HG02763 (cell line): ENCODE measurements at regions not wholly inside any gene's neighbourhood (a gene's known extent, or its start where the extent isn't known, plus 50 kb on each side); places are given as distances from the start of the nearest gene placed in this dataset.

ENCODE experiments used
- ATAC-seq: cut with Tn5 transposase; IDR thresholded peaks from one replicate; pipeline ENCODE4 v1.9.1; 2021; ENCODE audit warnings: mild to moderate bottlenecking, moderate library complexity; ENCODE audit not compliant: unreplicated experiment

- ATAC-seq: no peak
Measured at GRCh38 chr3:35500641-35501350, 138.5 kb upstream of the ARPP21 start.

DNA sequence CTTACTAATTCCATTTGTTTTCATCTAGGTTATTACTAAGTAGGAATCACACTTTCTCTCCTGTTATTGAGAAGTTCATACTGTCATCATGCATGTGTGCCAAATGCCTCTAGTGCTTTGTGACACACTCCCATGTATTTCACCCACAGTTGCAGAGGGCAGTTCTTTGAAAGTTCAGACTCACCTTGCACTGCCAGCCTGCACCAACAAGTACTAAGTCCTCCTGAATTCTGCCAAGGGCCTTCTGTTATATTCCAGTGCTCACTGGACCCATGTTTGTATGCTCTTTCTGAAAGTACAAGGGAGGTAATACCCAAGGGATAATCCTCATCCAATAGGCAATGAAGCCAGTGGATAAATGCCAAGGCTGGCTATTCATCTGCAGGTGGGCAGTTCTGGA, 136.6 kb upstream of the ARPP21 start:
- ATAC-seq: no peak

DNA sequence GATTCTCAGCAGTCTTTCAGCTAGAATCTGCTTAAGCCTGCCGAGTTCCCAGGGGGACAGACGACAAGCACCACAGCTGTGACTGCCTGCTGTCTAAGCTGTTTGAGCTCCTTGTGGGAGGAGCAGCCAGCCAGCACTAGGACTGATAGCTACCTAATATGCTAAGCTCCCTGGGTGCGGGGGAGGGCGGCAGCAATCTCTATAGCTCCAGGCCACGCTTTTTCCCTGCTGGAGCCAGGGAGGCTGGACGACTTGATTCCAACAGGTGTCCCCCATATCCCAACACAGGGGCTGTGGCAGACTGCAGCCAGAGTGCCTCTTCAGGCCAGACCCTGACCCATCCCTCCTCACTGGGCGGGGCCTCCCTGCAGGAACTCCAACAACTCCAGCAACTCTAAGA, 134.1 kb upstream of the ARPP21 start:
- no peak for ATAC-seq

DNA sequence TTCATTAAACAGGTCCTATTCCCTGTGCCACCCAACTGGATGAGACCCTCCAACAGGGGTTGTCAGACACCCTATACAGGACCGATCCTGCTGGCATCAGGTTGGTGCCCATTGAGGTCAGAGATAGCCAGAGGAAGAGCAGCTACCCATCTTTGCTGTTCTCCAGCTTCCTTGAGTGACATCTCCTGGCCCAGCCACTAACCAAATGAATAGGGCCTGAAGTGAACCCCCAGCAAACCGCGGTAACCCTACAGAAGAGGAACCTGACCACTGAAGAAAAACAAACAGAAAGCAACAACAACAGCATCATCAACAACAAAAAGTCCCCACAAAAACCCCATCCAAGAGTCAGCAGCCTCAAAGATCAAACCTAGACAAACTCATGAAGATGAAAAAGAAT, 133.6 kb upstream of the ARPP21 start:
- no peak for ATAC-seq

- ATAC-seq: no peak
Measured at GRCh38 chr3:35519936-35520335, 119.4 kb upstream of the ARPP21 start.

DNA sequence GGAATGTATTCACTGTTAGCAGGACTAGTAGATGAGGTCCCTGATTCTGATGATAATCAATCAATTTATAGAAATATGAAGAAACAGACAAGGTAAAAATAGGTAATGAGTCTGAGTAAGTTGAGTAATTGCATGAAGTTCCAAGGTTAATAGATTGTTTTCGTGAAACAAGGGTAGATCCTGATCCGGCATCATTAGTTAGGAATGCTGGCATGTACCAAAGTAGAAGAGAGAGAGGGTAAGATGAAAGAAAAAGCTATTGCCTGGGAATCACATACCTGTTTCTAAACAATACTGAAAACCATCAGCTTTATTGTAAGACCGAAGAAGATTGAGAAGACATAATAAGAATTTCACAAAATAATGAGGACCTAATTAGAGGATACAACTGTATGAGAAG, 118.1 kb upstream of the ARPP21 start:
- no peak for ATAC-seq

DNA sequence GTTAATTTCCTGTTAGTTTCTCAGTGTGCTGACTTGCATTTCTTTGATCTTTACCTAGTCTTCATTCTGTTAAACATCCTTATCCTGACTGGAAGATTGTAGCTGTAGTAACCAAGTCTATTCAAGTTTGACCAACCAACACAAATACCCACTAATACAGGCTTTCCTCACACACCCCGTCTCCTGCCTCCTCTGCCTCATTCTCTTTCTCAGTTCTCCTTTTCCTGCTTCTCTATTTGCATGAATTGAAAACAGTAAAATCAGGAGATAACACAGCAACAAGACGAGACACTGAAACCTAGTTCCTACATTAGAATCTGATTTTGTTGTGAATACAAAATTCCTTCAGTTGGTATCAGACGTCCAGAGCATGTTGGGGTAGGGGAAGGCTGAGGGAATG, 116.9 kb upstream of the ARPP21 start:
- ATAC-seq: no peak

- no peak for ATAC-seq
Measured at GRCh38 chr3:35523074-35523473, 116.3 kb upstream of the ARPP21 start.

DNA sequence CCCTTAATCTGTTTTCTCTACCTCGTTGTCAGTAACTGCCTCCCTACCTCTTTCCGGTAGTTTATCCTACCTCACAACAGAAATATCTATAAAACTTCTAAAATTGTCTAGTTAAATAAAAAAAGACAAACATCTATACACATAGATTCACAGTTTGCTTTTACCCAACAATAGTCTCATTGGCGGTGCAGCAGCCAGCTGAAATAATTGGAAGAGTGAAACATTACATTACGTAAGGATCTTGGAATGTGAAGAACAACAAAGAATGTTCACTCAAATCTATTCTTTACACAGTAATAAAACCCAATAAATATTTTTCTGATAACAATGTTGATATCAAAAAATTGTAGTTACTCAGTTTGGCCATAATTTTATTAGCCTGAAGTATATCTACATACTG, 115.5 kb upstream of the ARPP21 start:
- no peak for ATAC-seq

DNA sequence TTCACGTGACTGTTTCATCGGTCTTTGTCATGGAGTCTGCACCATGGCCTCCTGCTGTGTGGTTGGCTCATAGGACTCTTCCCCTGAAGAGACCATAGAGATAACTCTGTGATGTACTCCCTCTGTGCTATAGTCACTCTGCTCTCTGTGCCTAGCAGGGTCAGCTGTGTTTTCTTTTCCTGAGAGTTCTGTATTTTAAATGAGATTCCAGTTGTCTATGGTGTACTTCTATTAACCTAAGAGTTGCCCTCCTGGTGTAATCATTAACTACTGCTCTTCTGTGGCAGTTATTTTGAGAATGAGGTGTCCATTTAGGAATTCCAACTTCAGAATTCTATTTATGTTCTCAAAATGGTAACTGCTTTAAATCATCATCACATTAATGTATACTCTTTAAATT, 114.5 kb upstream of the ARPP21 start:
- ATAC-seq: no peak

GRCh38 chr3:35528728-35529127, 110.6 kb upstream of the ARPP21 start:
- ATAC-seq: no peak

DNA sequence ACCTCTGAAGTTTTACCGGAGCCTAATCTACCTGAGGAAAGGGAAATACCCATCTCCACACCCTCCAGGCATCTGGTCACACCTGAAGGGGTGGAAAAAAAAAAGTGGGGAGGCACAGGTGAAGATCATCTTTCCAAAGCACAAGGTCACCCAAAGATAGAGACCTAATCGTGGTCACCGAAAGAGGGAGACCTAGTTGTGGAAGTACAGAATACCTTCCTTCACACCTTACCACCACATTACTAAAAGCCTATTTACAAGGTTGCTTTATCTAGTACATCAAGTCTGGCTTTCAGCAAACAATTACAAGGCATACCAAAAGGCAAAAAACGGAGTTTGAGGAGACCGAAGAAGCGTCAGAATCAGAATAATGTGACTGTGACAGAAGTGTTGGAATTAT, 110.0 kb upstream of the ARPP21 start:
- no peak for ATAC-seq

- ATAC-seq: no peak
Measured at GRCh38 chr3:35537265-35537664, 102.1 kb upstream of the ARPP21 start.

DNA sequence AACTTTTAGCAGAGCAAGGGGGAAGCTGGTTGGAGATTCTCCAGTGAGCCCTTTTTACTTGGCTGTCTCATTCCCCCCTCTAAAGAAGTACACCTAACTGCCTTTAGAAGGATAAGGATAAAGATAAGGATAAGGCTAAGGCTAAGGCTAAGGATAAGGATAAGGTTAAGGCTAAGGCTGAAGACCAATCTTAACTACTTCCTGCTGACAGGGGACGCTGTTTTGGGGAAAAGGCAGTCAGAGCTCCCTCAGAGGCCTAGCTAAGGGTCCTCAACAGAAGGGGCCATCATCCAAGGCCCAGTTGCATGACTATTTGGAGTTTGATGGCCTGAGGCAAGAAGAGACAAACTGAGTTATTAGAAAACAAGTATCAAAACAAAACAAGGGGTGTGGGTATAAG, 94.3 kb upstream of the ARPP21 start:
- ATAC-seq: no peak

DNA sequence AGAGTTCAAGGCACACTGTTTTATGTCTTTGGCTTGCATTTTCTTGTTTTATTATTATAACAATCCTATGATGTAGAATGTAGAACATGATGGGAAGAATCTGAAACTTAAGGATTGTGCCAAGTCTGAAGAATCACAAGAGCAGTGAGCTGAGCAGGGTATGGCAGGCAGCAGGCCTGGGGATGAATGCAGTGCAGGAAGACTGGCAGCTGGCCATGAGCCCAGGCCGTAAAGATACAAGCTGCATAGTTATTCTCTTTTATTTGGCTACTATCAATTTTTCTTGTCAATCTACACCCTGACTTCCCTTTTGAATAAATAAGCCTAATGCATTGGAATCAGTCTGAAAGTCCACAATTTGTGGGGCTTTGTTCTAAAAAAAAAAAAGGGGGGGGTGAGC, 89.6 kb upstream of the ARPP21 start:
- ATAC-seq: no peak

- no peak for ATAC-seq
Measured at GRCh38 chr3:35562141-35562540, 77.2 kb upstream of the ARPP21 start.

DNA sequence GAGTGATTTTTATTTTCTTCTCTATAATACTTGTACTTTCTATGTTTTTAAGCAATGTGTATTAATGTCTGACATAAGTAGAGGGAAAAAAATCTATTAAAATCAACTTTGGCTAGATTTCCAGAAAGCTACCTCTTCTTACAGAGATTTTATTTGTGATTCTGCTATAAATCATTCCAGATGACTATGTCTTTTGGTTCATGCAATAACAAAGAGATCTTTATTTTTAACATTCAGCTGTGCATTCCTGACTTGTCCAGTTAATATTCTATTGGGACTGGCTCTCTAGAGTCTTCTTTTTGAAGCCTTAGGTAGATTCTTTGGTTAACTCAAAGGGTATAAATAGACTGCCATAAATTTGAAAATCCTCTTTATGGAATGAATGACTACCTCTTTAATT, 74.3 kb upstream of the ARPP21 start:
- no peak for ATAC-seq
